ENCODE measurements at regions not wholly inside any gene's neighbourhood (a gene's known extent, or its start where the extent isn't known, plus 50 kb on each side); places are given as distances from the start of the nearest gene placed in this dataset.

DNA sequence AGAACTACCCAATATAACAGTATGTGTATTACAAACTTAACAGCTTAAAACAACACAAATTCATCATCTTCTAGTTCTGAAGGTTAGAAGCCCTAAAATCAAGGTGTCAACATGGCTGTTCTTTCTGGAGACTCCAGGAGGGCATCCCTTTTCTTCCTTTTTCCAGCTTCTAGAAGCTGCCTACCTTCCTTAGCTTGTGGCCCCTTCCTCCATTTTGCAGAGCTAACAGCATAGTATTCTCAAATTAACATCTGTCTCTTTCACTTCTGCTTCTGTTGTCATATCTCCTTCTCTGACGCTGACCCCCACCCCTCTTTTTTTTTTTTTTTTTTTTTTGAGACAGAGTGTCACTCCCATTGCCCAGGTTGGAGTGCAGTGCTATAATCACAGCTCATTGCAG, 52.8 kb upstream of the AKIRIN2 start:
- H3K9me3 Mint-ChIP-seq, result peaks cover 3 to 8% of the 10 kb centered on the region in 2 experiments; a peak in 3 of 5 replicates
- H3K23me2 ChIP-seq (ENCODE audit: insufficient read length, low read depth, low read length, poor library complexity, severe bottlenecking), result no peaks in the 10 kb centered on the region
- H4K20me1 ChIP-seq (ENCODE audit: control insufficient read depth, insufficient read depth, insufficient read length), result no peaks in the 10 kb centered on the region
- no peak overlapping the region for H3T11ph ChIP-seq (ENCODE audit: low read length)
- no peaks in the 10 kb centered on the region for H3K79me1 ChIP-seq (ENCODE audit: insufficient read depth, low read depth, low read length, poor library complexity, severe bottlenecking)
- H4K8ac ChIP-seq (replicated peaks; ENCODE audit: insufficient read length, low read depth, low read length), result no peak overlapping the region
- H2BK12ac ChIP-seq (ENCODE audit: insufficient read length, low read depth, low read length), result no peak overlapping the region
- no peak overlapping the region for H2BK15ac ChIP-seq (ENCODE audit: low read depth, low read length)
- no peak overlapping the region for H3K9ac ChIP-seq (ENCODE audit: extremely low read depth, insufficient read length, low read length)
- H2AK5ac ChIP-seq (ENCODE audit: insufficient read length, low read length), result no peak overlapping the region
- no peak for DNase-seq
- no peak overlapping the region for H4K5ac ChIP-seq (ENCODE audit: insufficient read length, low read depth, low read length)
- H3K4me1 Mint-ChIP-seq, result peaks cover 12 to 16% of the 10 kb centered on the region in 2 experiments
- H3K27me3 Mint-ChIP-seq (ENCODE audit: low read depth), result no peaks in the 10 kb centered on the region; the same call in 1 of the 2 replicates
- H4K91ac ChIP-seq (ENCODE audit: insufficient read length, low read depth, low read length), result no peak overlapping the region
- H3K27me3 ChIP-seq (ENCODE audit: insufficient read depth, low read length), result no peaks in the 10 kb centered on the region
- no peak overlapping the region for H3K18ac ChIP-seq (ENCODE audit: insufficient read length, low read depth, low read length)
- no peak overlapping the region for H3K56ac ChIP-seq (ENCODE audit: insufficient read length, low read depth, low read length)
- no peak overlapping the region for H3K4me3 Mint-ChIP-seq
- H3K79me2 ChIP-seq (ENCODE audit: insufficient read depth, low read length), result no peaks in the 10 kb centered on the region
- no peaks in the 10 kb centered on the region for H3K9me3 ChIP-seq (ENCODE audit: control insufficient read depth, low read depth, low read length)
- no peak overlapping the region for H3K4ac ChIP-seq (ENCODE audit: low read depth, low read length)
- H2BK5ac ChIP-seq (ENCODE audit: insufficient read length, low read length), result no peak overlapping the region
- H3K27ac ChIP-seq (ENCODE audit: insufficient read length, low read depth, low read length), result no peak overlapping the region
- H3K4me1 ChIP-seq (ENCODE audit: insufficient read depth, low read length), result no peaks in the 10 kb centered on the region; the same call in 1 of the 2 replicates
- TF ChIP-seq, protein P1, sequence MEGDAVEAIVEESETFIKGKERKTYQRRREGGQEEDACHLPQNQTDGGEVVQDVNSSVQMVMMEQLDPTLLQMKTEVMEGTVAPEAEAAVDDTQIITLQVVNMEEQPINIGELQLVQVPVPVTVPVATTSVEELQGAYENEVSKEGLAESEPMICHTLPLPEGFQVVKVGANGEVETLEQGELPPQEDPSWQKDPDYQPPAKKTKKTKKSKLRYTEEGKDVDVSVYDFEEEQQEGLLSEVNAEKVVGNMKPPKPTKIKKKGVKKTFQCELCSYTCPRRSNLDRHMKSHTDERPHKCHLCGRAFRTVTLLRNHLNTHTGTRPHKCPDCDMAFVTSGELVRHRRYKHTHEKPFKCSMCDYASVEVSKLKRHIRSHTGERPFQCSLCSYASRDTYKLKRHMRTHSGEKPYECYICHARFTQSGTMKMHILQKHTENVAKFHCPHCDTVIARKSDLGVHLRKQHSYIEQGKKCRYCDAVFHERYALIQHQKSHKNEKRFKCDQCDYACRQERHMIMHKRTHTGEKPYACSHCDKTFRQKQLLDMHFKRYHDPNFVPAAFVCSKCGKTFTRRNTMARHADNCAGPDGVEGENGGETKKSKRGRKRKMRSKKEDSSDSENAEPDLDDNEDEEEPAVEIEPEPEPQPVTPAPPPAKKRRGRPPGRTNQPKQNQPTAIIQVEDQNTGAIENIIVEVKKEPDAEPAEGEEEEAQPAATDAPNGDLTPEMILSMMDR (conservative IDR thresholded peaks at IDR 0.05), result no peak
- no peak overlapping the region for H2BK120ac ChIP-seq (ENCODE audit: low read depth, low read length, poor library complexity, severe bottlenecking)
- H3K36me3 Mint-ChIP-seq (ENCODE audit: insufficient read depth in 1 of 3, low read depth in 3 of 3), result peaks cover 0 to 4% (median 4%) of the 10 kb centered on the region in 3 experiments; a peak in 2 of 7 replicates
- H3K4me2 ChIP-seq (ENCODE audit: insufficient read depth, insufficient read length, low read length), result no peak overlapping the region
- H3K23ac ChIP-seq (ENCODE audit: insufficient read length, low read depth, low read length), result no peak overlapping the region
- no peak overlapping the region for H2AFZ ChIP-seq (ENCODE audit: low read length)
- no CpG with 5 or more reads among the region's 1 CpG for WGBS (ENCODE audit: extremely low coverage, insufficient read length, low lambda C conversion rate)
- H3K27ac Mint-ChIP-seq, result no peak overlapping the region
- H3K14ac ChIP-seq (ENCODE audit: insufficient read depth, low read length), result no peak overlapping the region
- no peak overlapping the region for H2BK20ac ChIP-seq (ENCODE audit: low read depth, low read length, poor library complexity, severe bottlenecking)
